HG03354 (cell line): ENCODE measurements at regions not wholly inside any gene's neighbourhood (a gene's known extent, or its start where the extent isn't known, plus 50 kb on each side); places are given as distances from the start of the nearest gene placed in this dataset.
"Not testable (repeated sequence)": the region's sequence is repeated elsewhere in the genome, so short reads cannot be mapped to it uniquely, and the experiment has no call there.

ENCODE experiments used
- ATAC-seq: cut with Tn5 transposase; IDR thresholded peaks from one replicate; pipeline ENCODE4 v1.9.1; 2021; ENCODE audit warnings: mild to moderate bottlenecking; ENCODE audit not compliant: unreplicated experiment, poor library complexity, severe bottlenecking

DNA sequence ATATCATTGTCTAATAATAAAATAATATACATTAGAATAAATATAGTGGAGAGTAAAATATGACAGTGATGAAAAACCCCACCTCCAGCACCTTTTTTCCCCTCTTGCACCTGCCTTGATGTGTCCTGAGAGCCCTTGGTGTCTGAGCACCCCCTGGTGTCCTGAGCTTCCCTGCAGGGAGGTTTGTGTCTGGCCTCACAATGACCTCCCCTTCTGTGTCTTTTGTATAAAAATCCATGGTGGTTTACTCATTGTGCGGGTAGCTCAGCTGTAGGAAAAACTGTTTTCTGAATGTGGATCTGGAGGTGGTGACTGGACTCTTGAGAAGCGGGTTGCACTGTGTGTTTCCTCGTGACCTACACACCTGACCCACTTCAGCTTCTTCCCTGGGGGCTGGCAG lies 636.9 kb downstream of the TMEM121 start:
- no peak for ATAC-seq

DNA sequence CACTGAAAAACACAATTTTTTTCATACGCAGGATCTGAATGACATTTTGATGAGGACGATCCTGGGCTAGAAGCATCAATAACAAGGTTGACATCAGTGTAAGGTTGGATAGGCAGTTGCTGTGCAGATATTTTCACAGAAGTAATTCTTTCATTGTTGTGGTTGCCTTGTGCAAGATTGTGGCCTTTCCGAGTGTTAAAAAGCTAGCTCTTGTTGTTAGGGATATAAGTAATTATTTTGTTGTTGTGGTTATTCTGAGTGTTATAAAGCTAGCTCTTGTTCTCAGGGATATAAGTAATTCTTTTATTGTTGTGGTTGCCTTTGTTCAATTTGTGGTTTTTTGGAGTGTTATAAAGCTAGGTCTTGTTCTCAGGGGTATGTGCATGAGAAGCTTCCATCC lies 637.4 kb downstream of the TMEM121 start:
- ATAC-seq = not testable (repeated sequence)

DNA sequence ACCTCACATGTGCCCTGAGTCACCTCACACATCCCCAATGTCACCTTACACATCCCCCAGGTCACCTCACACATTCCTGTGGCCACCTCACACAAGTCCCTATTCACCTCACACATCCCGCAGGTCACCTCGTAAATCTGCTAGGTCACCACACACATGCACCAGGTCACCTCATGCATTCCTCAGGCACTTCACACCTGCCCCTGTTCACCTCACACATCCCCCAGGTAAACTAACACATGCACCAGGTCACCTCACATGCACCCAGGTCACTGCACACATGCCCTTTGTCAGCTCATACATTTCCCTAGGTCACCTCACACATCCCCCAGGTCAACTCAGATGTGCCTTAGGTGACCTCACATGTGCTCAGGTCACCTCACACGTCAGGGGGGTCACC lies 639.8 kb downstream of the TMEM121 start:
- no peak for ATAC-seq

DNA sequence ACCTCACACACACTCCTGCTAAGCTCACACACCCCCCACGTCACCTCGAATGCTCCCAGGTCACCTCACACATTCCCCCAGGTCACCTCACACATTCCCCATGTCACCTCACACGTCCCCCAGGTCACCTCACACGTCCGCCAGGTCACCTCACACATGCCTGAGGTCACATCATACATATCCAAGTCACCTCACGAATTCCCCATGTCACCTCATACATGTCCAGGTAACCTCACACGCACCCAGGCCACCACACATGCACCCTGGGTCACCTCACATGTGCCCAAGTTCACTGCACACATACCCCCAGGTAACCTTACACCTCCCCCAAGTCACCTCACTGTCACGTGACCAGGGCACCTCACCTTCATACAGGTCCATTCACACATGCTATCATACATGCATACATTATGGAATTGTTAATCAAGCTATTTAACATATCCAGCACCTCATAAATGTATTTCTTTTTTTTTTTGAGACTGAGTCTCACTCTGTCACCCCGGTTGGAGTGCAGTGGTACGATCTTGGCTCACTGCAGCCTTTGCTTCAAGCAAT lies 640.3 kb downstream of the TMEM121 start:
- ATAC-seq = no peak

DNA sequence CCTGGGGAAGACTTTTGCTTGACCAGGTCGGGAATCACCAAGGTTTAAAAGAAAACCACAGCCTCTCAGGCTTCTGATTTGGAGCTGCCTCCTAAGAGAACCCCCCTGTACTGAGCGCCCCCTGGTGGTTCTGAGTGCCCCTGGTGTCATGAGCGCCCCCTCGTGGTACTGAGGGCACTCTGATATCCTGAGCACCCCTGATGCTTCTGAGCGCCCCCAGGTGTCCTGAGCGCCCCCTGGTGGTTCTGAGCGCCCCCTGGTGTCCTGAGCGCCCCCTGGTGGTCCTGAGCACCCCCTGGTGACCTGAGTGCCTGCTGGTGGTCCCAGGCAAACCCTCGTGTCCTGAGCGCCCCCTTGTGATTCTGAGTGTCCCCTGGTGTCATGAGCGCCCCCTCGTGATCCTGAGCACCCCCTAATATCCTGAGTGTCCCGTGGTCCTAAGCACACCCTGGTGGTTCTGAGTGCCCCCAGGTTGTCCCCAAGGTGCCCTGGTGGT lies 643.8 kb downstream of the TMEM121 start:
- not testable (repeated sequence) for ATAC-seq

DNA sequence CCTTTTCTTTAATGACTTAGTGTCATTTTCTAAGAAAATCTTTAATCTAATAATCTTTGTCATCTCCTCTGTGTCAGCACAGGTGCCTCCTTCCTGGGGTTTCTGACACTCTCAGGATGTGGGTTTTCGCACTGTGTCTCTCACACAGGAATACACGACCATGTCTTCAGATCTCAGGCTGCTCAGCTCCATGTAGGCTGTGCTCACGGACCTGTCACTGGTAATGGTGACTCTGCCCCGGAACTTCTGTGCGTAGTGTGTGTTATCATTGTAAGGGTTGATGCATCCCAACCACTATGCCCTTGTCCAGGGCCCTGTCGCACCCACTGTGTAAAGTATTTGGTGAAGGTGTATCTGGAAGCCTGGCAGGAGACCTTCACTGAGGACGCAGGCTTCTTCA lies 647.8 kb downstream of the TMEM121 start:
- no peak for ATAC-seq

DNA sequence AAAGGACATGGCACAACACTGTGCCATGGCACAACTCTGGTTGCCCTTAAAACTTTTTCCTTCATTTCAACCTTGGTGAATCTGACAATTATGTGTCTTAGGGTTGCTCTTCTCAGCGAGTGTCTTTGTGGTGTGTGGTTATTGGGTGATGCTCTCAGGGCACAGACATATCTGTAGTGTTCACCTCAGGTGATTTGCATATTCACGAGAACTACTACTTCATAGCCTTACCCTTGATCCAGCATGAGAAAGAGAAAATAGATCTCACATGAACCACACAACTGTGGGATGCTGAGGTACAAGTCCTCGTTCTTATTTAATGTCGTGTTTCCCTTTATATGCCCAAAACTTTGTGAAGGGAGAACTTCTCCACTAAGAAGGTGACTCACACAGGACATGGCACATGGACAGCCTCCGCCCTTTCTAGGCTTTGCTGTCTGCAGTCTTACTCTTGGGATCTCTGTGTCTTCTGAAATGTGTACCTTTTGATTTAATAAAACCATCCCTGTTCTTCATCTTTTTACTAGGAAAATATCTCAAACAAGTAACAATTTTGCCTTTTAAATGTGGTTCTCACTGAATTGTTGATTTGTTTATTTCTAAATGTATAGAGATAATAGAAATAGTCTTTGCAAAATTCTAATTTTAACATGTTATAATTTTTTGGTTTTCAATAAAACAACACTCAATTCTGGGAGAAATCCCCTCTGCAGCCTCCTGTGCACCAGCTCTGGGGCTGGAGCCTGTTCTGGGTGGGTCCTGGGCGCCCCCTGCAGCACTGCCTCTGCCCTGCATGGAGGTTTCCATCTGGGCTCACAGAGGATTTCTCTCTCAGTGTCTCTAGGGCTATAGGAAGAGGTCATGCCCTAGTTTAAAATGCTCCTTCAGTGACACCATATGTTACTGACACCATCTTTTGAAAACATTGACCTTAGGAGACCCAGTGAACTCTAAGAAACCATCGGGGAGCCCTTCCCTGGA lies 651.2 kb downstream of the TMEM121 start:
- not testable (repeated sequence) for ATAC-seq

DNA sequence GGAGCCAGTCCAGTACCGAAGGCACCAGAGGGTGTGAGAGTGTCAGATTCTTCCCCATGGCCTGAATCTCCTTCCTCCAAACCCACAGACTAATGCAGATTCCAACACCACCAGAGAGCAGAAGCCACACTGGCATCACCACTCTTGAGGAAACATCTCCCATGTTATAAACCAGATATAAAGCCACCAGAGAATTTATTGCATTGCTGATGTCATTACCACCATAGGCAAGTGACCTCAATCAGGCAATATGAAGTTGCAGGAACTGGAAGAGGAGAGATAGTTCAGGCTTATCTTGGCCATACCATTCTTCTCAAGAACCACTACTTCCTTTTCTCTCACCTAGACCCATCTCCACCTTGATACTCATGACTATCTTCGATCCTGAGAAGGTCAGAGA lies 653.4 kb downstream of the TMEM121 start:
- ATAC-seq = no peak

DNA sequence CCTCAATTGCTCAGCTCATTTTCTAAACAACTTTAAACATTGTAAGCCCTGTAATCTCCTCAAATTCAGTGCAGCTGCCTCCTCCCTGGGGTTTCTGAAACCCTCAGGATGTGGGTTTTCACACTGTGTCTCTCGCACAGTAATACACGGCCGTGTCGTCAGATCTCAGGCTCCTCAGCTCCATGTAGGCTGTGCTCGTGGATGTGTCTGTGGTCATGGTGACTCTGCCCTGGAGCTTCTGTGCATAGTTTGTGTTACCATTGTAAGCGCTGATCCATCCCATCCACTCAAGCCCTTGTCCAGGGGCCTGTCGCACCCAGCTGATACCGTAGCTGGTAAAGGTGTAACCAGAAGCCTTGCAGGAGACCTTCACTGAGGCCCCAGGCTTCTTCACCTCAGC lies 658.4 kb downstream of the TMEM121 start:
- ATAC-seq = not testable (repeated sequence)

DNA sequence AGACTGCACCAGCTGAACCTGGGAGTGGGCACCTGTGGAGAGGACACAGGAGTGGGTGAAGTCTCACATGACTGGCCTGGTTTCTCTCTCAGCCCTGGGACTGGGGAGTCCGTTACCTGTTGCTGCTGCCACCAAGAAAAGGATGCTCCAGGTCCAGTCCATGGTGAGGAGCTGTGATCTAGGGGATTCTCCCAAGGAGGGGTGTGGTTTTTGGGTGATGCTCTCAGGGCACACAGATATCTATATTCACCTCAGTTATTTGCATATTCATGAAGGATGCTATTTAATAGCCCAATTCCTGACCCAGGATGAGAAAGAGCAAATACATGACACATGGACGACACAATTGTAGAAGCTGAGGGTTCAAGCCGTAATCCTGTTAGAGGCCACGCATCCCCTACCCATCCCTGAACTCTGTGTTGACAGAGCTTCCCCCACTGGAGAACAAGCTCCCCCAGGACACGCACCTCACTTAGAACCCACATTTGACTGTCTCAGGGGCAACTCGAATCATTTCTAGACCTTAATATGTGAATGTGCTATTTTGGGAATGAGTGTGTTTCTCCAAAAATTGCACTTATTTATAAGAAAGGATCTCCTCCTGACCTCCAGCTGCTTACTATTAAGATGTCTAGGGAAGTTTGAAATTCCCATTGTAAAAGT lies 658.9 kb downstream of the TMEM121 start:
- not testable (repeated sequence) for ATAC-seq

DNA sequence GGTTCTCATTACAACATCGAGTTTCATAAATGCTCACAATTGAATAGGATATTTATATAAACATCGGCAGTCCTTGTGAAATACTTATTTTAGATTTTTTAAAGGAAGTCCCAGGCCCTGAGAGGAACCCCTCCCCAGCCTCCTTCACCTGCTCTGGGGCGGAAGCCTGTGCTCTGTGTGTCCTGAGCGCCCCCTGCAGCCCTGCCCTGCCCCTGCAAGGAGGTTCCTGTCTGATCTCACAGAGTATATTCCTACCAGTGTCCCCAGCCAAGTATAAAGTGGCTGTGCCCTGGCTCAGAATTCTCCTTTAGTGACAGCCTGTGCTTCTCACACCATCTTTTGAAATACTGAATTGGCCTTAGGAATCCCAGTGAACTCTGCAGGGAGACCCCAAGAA lies 659.5 kb downstream of the TMEM121 start:
- no peak for ATAC-seq

DNA sequence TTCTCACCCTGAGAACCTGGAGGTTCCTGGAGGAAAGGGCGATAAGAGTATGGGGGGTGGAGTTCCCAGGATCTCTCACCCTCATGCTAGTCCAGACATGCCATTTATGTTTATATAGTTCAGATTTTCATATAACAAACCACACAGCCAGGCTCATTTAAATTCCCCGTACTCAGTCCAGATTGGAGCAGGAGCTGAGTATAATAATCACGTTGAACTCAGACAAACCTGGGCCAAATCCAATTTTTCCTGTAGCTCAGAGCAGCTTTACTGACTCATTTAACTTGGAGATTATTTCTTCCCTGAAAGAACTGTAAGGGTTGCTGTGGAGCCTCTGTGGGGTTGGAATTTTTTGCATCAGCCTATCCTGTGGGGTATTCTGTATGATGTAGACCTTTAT lies 660.8 kb downstream of the TMEM121 start:
- ATAC-seq = no peak

DNA sequence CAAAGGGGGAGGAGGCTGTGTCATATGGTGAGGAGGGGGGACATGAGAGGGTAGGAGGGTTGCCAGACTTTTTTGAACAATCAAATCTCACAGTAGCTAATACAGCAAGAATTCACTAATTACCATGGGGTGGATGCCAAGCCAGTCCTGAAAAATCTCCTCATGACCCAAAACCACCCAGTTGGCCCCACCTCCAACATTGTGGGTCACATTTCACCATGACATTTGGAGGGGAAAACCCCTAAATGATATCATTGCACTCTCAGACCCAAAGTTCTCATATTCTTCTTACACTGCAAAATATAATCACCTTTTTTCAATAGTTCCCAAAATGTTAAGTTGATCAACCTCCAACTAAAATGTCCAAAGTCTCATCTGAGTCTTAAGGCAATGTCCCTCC lies 666.3 kb downstream of the TMEM121 start:
- ATAC-seq = not testable (repeated sequence)

DNA sequence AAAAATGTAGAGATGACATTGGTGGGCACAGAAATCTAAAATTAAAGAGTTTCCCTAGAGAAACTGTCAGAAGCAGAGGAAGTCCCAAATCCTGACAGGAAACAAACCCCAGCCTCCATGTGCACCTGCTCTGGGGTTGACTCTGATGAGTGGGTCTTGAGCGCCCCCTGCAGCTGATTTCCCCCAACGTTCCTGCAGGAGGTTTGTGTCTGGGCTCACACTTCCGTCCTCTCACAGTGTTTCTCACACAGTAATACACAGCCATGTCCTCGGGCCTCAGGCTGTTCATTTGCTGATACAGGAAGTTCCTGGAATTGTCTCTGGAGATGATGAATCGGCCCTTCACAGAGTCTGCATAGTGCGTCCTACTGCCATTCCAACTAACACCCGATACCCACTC lies 670.1 kb downstream of the TMEM121 start:
- ATAC-seq = not testable (repeated sequence)

DNA sequence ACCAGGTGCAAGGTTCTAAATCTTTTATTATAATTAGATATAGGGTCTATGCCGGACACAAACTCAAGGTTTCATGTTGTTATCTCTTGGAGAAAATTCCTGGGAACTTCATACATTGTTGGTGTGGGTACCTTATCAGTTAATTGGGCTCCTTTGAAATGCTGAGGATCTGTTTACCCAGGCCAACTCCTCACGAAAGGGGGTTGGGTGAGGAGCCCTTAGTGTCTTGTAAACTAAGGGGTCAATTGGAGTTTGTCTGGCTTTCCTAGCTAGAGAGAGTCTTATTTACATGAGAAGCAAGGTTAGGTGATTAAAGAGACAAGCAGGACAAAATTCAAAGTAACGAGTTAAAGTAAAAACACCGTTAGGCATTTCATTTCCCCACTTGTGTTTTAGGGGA lies 670.9 kb downstream of the TMEM121 start:
- ATAC-seq = not testable (repeated sequence)

DNA sequence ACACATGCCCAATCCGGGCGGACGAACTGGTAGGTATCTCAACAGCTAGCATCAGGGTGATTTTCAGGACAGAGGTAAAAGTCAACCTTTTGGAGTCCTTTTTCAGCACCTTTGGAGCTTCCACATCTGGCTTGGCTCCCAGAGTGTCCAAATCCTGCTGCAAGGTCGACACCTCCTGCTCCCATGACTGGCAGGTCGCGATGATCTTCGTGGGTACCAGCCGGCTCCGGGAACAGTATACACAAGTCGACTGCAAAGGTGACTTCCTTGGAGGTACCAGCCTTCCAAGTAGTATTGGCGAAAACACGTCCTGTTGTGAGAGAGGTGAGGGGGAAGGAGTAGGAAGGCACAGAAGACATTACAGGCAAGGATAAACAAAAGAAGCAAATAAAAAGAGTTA lies 672.7 kb downstream of the TMEM121 start:
- ATAC-seq = no peak

DNA sequence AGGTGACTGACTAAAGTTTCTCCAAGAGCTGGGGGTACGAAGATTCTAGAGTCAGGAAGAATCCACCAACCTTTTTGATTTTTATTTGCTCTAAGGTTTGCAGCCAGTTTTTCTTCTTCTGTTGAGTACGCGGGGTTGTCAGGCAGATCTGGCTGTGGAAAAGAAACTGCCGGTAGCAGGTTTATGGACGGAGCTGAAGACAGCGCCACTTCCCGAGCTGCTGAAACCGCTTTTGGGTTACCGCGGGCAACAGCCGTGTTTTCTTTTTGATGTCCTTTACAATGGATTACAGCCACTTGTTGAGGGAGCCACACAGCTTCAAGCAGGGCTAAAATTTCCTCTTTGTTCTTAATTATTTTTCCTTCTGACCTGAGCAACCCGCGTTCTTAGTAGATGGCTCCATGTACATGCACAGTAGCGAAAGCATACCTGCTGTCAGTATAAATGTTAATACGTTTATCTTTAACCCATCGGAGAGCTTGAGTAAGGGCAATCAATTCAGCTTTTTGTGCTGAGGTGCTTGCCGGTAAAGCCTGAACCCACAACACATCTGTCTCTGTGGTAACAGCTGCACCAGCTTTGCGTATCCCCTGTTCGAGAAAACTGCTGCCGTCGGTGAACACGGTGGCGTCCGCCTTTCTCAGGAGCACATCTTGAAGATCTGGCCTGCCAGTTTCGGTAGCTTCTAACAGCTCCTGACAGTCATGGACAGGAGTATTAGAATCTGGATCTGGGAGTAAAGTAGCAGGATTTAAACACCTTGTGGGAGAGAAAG lies 674.3 kb downstream of the TMEM121 start:
- ATAC-seq = no peak

DNA sequence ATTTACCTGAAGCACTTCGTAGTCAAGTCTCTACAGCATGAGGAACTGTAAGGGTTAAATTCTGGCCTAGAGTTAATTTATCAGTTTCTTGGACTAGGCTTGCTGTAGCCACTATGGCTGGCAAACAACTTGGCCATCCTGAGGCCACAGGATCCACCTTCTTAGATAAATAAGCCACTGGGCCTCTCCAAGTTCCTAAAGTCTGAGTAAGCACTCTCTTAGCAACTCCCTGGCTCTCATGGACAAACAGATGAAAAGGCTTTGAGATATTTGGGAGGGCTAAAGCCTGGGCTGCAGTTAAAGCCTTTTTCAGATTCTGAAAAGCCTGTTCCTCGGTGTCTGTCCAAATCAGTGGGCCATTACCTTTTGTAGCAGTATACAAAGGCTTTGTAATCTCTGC lies 675.0 kb downstream of the TMEM121 start:
- no peak for ATAC-seq

DNA sequence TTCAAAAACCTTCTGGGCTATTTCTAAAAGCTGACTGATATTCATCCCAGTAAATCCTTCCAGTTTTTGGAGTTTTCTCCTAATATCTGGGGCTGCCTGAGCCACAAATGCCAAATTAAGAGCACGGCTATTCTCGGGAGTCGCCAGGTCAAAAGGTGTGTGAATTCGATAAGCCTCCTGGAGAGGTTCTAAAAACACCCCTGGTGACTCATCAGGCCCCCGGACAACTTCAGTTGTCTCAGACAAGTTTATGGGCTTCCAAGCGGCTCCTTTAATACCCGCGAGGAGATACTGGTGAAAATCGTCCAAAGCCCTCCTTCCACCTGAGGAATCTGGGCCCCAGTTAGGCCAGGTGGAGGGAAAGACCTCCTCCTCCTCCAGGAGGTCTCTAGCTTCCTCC lies 677.1 kb downstream of the TMEM121 start:
- ATAC-seq = no peak

DNA sequence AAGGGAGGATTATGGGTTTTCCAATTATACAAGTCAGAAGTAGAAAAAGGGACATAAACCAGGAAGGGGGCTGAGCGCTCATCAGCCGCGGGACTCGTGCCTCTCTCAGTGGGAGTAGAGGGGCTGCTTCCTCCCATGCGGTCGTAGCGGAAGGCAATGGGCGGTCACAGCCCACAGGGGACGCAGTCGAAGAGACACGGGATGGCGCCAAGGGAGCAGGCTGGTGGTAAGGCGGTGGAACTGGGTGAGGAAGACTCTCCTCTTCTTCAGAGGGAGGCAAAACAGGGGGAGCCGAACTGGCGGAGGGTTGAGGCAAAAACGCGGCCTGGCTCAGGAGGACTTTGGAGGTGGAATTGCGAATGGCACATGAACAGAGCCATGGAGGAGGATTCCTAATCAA lies 677.7 kb downstream of the TMEM121 start:
- no peak for ATAC-seq
